ENCODE measurements at regions not wholly inside any gene's neighbourhood (a gene's known extent, or its start where the extent isn't known, plus 50 kb on each side); places are given as distances from the start of the nearest gene placed in this dataset.

- DNase-seq (ENCODE audit: low spot score) (no peak), ATAC-seq (no peak)
- H3K36me3 Mint-ChIP-seq (ENCODE audit: low read depth) = peaks cover 13% of the 10 kb centered on the region; the same call in 2 of the 3 replicates
- peaks cover 3% of the 10 kb centered on the region; the same call in 1 of the 2 replicates for H3K9me2 ChIP-seq (ENCODE audit: insufficient read depth)
- no peak overlapping the region for H3K4me3 ChIP-seq
- H3K79me2 ChIP-seq (replicated peaks; ENCODE audit: insufficient read depth) = no peaks in the 10 kb centered on the region
- H3K27me3 ChIP-seq (ENCODE audit: insufficient read depth) = no peaks in the 10 kb centered on the region
- H3K9me3 Mint-ChIP-seq = peaks cover 14% of the 10 kb centered on the region
- no peaks in the 10 kb centered on the region for H3K4me1 ChIP-seq (ENCODE audit: insufficient read depth)
- no peak overlapping the region for H3K27ac ChIP-seq (ENCODE audit: low read depth)
- no peak overlapping the region; the same call in 1 of the 2 replicates for H2AFZ ChIP-seq
- H3F3A ChIP-seq (replicated peaks; ENCODE audit: low read depth) = no peaks in the 10 kb centered on the region
- H3K27me3 Mint-ChIP-seq (ENCODE audit: insufficient read depth, low read depth, poor library complexity) = no peaks in the 10 kb centered on the region
- H3K36me3 ChIP-seq (ENCODE audit: insufficient read depth) = no peaks in the 10 kb centered on the region
- H4K20me1 ChIP-seq (replicated peaks; ENCODE audit: insufficient read depth) = no peaks in the 10 kb centered on the region
- TF ChIP-seq CREB1 (CRISPR knock-in tag; IDR thresholded peaks at IDR 0.05; ENCODE audit: low read depth) (no peak), ZNF331 (CRISPR knock-in tag; IDR thresholded peaks at IDR 0.05; ENCODE audit: low read depth) (no peak), ETS1 (IDR thresholded peaks at IDR 0.05) (no peak), JUNB (IDR thresholded peaks at IDR 0.05; ENCODE audit: unreplicated experiment) (no peak), POLR2AphosphoS5 (IDR thresholded peaks at IDR 0.05; ENCODE audit: low read depth) (no peak), NANOG (IDR thresholded peaks at IDR 0.05; ENCODE audit: borderline replicate concordance) (no peak), STAT1 (IDR thresholded peaks at IDR 0.05; ENCODE audit: unreplicated experiment) (no peak), REST (IDR thresholded peaks at IDR 0.05; ENCODE audit: unreplicated experiment) (no peak), EZH2 (IDR thresholded peaks at IDR 0.05; ENCODE audit: low read depth, unreplicated experiment) (no peak), ZNF114 (CRISPR knock-in tag; IDR thresholded peaks at IDR 0.05) (no peak), EZH2phosphoT487 (IDR thresholded peaks at IDR 0.05; ENCODE audit: unreplicated experiment) (no peak)
- TF ChIP-seq, protein P1, sequence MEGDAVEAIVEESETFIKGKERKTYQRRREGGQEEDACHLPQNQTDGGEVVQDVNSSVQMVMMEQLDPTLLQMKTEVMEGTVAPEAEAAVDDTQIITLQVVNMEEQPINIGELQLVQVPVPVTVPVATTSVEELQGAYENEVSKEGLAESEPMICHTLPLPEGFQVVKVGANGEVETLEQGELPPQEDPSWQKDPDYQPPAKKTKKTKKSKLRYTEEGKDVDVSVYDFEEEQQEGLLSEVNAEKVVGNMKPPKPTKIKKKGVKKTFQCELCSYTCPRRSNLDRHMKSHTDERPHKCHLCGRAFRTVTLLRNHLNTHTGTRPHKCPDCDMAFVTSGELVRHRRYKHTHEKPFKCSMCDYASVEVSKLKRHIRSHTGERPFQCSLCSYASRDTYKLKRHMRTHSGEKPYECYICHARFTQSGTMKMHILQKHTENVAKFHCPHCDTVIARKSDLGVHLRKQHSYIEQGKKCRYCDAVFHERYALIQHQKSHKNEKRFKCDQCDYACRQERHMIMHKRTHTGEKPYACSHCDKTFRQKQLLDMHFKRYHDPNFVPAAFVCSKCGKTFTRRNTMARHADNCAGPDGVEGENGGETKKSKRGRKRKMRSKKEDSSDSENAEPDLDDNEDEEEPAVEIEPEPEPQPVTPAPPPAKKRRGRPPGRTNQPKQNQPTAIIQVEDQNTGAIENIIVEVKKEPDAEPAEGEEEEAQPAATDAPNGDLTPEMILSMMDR (conservative IDR thresholded peaks at IDR 0.05; ENCODE audit: low read depth in 2 of 2) = no peak
- TF ChIP-seq, protein P2, sequence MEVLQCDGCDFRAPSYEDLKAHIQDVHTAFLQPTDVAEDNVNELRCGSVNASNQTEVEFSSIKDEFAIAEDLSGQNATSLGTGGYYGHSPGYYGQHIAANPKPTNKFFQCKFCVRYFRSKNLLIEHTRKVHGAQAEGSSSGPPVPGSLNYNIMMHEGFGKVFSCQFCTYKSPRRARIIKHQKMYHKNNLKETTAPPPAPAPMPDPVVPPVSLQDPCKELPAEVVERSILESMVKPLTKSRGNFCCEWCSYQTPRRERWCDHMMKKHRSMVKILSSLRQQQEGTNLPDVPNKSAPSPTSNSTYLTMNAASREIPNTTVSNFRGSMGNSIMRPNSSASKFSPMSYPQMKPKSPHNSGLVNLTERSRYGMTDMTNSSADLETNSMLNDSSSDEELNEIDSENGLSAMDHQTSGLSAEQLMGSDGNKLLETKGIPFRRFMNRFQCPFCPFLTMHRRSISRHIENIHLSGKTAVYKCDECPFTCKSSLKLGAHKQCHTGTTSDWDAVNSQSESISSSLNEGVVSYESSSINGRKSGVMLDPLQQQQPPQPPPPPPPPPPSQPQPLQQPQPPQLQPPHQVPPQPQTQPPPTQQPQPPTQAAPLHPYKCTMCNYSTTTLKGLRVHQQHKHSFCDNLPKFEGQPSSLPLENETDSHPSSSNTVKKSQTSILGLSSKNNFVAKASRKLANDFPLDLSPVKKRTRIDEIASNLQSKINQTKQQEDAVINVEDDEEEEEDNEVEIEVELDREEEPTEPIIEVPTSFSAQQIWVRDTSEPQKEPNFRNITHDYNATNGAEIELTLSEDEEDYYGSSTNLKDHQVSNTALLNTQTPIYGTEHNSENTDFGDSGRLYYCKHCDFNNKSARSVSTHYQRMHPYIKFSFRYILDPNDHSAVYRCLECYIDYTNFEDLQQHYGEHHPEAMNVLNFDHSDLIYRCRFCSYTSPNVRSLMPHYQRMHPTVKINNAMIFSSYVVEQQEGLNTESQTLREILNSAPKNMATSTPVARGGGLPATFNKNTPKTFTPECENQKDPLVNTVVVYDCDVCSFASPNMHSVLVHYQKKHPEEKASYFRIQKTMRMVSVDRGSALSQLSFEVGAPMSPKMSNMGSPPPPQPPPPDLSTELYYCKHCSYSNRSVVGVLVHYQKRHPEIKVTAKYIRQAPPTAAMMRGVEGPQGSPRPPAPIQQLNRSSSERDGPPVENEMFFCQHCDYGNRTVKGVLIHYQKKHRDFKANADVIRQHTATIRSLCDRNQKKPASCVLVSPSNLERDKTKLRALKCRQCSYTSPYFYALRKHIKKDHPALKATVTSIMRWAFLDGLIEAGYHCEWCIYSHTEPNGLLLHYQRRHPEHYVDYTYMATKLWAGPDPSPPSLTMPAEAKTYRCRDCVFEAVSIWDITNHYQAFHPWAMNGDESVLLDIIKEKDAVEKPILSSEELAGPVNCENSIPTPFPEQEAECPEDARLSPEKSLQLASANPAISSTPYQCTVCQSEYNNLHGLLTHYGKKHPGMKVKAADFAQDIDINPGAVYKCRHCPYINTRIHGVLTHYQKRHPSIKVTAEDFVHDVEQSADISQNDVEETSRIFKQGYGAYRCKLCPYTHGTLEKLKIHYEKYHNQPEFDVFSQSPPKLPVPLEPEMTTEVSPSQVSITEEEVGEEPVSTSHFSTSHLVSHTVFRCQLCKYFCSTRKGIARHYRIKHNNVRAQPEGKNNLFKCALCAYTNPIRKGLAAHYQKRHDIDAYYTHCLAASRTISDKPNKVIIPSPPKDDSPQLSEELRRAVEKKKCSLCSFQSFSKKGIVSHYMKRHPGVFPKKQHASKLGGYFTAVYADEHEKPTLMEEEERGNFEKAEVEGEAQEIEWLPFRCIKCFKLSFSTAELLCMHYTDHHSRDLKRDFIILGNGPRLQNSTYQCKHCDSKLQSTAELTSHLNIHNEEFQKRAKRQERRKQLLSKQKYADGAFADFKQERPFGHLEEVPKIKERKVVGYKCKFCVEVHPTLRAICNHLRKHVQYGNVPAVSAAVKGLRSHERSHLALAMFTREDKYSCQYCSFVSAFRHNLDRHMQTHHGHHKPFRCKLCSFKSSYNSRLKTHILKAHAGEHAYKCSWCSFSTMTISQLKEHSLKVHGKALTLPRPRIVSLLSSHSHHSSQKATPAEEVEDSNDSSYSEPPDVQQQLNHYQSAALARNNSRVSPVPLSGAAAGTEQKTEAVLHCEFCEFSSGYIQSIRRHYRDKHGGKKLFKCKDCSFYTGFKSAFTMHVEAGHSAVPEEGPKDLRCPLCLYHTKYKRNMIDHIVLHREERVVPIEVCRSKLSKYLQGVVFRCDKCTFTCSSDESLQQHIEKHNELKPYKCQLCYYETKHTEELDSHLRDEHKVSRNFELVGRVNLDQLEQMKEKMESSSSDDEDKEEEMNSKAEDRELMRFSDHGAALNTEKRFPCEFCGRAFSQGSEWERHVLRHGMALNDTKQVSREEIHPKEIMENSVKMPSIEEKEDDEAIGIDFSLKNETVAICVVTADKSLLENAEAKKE (CRISPR knock-in tag; IDR thresholded peaks at IDR 0.05) = no peak
- H3K4me3 Mint-ChIP-seq = no peak overlapping the region
- no peaks in the 10 kb centered on the region for H3K4me1 Mint-ChIP-seq
- no peak overlapping the region for H3K4me2 ChIP-seq
- H3K27ac Mint-ChIP-seq = no peak overlapping the region
These were observed 554.9 kb downstream of the MAFB start for GRCh38 chr20:40134176-40134575.
